ENCODE measurements at regions not wholly inside any gene's neighbourhood (a gene's known extent, or its start where the extent isn't known, plus 50 kb on each side); places are given as distances from the start of the nearest gene placed in this dataset.

GRCh38 chr2:9082158-9082557 lies 78.7 kb upstream of the MBOAT2 start:
- Histone ChIP-seq H2AFZ (ENCODE audit: low read length) (no peak overlapping the region), H3K9me3 (ENCODE audit: low read length) (no peaks in the 10 kb centered on the region), H3K79me2 (ENCODE audit: insufficient read depth, low read length) (no peaks in the 10 kb centered on the region), H3K4me3 (ENCODE audit: low read depth, low read length, poor library complexity, severe bottlenecking) (no peak overlapping the region), H3K4me1 (ENCODE audit: insufficient read depth, low read length, severe bottlenecking) (no peaks in the 10 kb centered on the region), H3K27ac (ENCODE audit: low read depth, low read length, poor library complexity, severe bottlenecking) (no peak overlapping the region), H3K4me2 (ENCODE audit: low read length) (no peak overlapping the region), H4K20me1 (ENCODE audit: insufficient read depth, low read length) (no peaks in the 10 kb centered on the region), H3K36me3 (ENCODE audit: insufficient read depth, low read length) (no peaks in the 10 kb centered on the region), H3K27me3 (ENCODE audit: insufficient read depth, low read length) (no peaks in the 10 kb centered on the region), H3K9ac (ENCODE audit: low read length) (no peak overlapping the region), H3K9me2 (ENCODE audit: low read depth, low read length) (no peaks in the 10 kb centered on the region), H3F3A (ENCODE audit: insufficient read depth, low read length) (no peaks in the 10 kb centered on the region)
- TF ChIP-seq EZH2 (IDR thresholded peaks at IDR 0.05; ENCODE audit: borderline replicate concordance, low read length) (no peak), CTCF (IDR thresholded peaks at IDR 0.05; ENCODE audit: low read length) (no peak)

GRCh38 chr2:9081750-9082149 lies 78.3 kb upstream of the MBOAT2 start:
- H3K27ac ChIP-seq (ENCODE audit: low read depth, low read length, poor library complexity, severe bottlenecking) = no peak overlapping the region
- TF ChIP-seq CTCF (IDR thresholded peaks at IDR 0.05; ENCODE audit: low read length) (no peak), EZH2 (IDR thresholded peaks at IDR 0.05; ENCODE audit: borderline replicate concordance, low read length) (no peak)
- H3K9ac ChIP-seq (ENCODE audit: low read length) = no peak overlapping the region
- H3K79me2 ChIP-seq (ENCODE audit: insufficient read depth, low read length) = no peaks in the 10 kb centered on the region
- no peaks in the 10 kb centered on the region for H3K4me1 ChIP-seq (ENCODE audit: insufficient read depth, low read length, severe bottlenecking)
- H3K9me3 ChIP-seq (ENCODE audit: low read length) = no peaks in the 10 kb centered on the region
- H3K4me3 ChIP-seq (ENCODE audit: low read depth, low read length, poor library complexity, severe bottlenecking) = no peak overlapping the region
- H3K27me3 ChIP-seq (ENCODE audit: insufficient read depth, low read length) = no peaks in the 10 kb centered on the region
- no peaks in the 10 kb centered on the region for H3K36me3 ChIP-seq (ENCODE audit: insufficient read depth, low read length)
- H3F3A ChIP-seq (ENCODE audit: insufficient read depth, low read length) = no peaks in the 10 kb centered on the region
- no peaks in the 10 kb centered on the region for H3K9me2 ChIP-seq (ENCODE audit: low read depth, low read length)
- no peak overlapping the region for H2AFZ ChIP-seq (ENCODE audit: low read length)
- no peak overlapping the region for H3K4me2 ChIP-seq (ENCODE audit: low read length)
- no peaks in the 10 kb centered on the region for H4K20me1 ChIP-seq (ENCODE audit: insufficient read depth, low read length)

- no peaks in the 10 kb centered on the region for H3K36me3 ChIP-seq (ENCODE audit: insufficient read depth, low read length)
- H3F3A ChIP-seq (ENCODE audit: insufficient read depth, low read length) = no peaks in the 10 kb centered on the region
- no peak overlapping the region for H3K27ac ChIP-seq (ENCODE audit: low read depth, low read length, poor library complexity, severe bottlenecking)
- H3K4me3 ChIP-seq (ENCODE audit: low read depth, low read length, poor library complexity, severe bottlenecking) = no peak overlapping the region
- H3K4me1 ChIP-seq (ENCODE audit: insufficient read depth, low read length, severe bottlenecking) = no peaks in the 10 kb centered on the region
- H3K9ac ChIP-seq (ENCODE audit: low read length) = no peak overlapping the region
- no peaks in the 10 kb centered on the region for H3K9me3 ChIP-seq (ENCODE audit: low read length)
- 0 out of 2 replicates have a peak, but pooled peaks cover 4% of the 10 kb centered on the region for H3K27me3 ChIP-seq (ENCODE audit: insufficient read depth, low read length)
- no peak overlapping the region for H3K4me2 ChIP-seq (ENCODE audit: low read length)
- no peaks in the 10 kb centered on the region for H4K20me1 ChIP-seq (ENCODE audit: insufficient read depth, low read length)
- TF ChIP-seq CTCF (IDR thresholded peaks at IDR 0.05; ENCODE audit: low read length) (no peak), EZH2 (IDR thresholded peaks at IDR 0.05; ENCODE audit: borderline replicate concordance, low read length) (no peak)
- H2AFZ ChIP-seq (ENCODE audit: low read length) = no peak overlapping the region
- no peaks in the 10 kb centered on the region for H3K9me2 ChIP-seq (ENCODE audit: low read depth, low read length)
- no peaks in the 10 kb centered on the region for H3K79me2 ChIP-seq (ENCODE audit: insufficient read depth, low read length)
Measured at GRCh38 chr2:9078405-9078804, 74.9 kb upstream of the MBOAT2 start.
